Activated CD4-positive, alpha-beta T cell treated with anti-CD3 and anti-CD28 coated beads, Interleukin-2, amount 10 ng/mL, durations not matched to agents 24 days and 14 days (primary cell): ENCODE measurements at regions not wholly inside any gene's neighbourhood (a gene's known extent, or its start where the extent isn't known, plus 50 kb on each side); places are given as distances from the start of the nearest gene placed in this dataset.
"Not testable (repeated sequence)": the region's sequence is repeated elsewhere in the genome, so short reads cannot be mapped to it uniquely, and the experiment has no call there.

ENCODE experiments used
- DNase-seq: peaks from one replicate; pipeline ENCODE4 v3.0.0; 2022
- H3K27ac Mint-ChIP-seq: one replicate; pipeline ENCODE4 v1.8.0; 2022; ENCODE audit warnings: mild to moderate bottlenecking, mixed read lengths
- H3K27me3 Mint-ChIP-seq: one replicate; pipeline ENCODE4 v1.8.0; 2022; ENCODE audit warnings: mixed read lengths
- H3K36me3 Mint-ChIP-seq: one replicate; pipeline ENCODE4 v1.8.0; 2022; ENCODE audit warnings: low read depth, mild to moderate bottlenecking, mixed read lengths
- H3K4me1 Mint-ChIP-seq: one replicate; pipeline ENCODE4 v1.8.0; 2021; ENCODE audit warnings: mixed read lengths
- H3K4me3 Mint-ChIP-seq: one replicate; pipeline ENCODE4 v1.8.0; 2022; ENCODE audit warnings: mild to moderate bottlenecking, moderate library complexity, mixed read lengths
- H3K9me3 Mint-ChIP-seq: one replicate; pipeline ENCODE4 v1.8.0; 2021; ENCODE audit warnings: mixed read lengths
- intact Hi-C: fragments of 100-400 bp; cut with micrococcal nuclease; formaldehyde crosslinking; loops from one replicate; pipeline ENCODE4 v1.15.1; 2023

- Mint-ChIP-seq H3K9me3 (no peaks in the 10 kb centered on the region), H3K4me3 (no peak overlapping the region), H3K4me1 (no peaks in the 10 kb centered on the region), H3K27ac (no peak overlapping the region), H3K36me3 (no peaks in the 10 kb centered on the region), H3K27me3 (peaks cover under 1% of the 10 kb centered on the region)
- DNase-seq: no peak
- intact Hi-C loops: no loop called here
Measured at GRCh38 chr6:121617388-121617787, 181.9 kb downstream of the GJA1 start.

- no peaks in the 10 kb centered on the region for H3K36me3 Mint-ChIP-seq
- DNase-seq: no peak
- no peaks in the 10 kb centered on the region for H3K4me1 Mint-ChIP-seq
- intact Hi-C loops: no loop called here
- no peaks in the 10 kb centered on the region for H3K27me3 Mint-ChIP-seq
- H3K27ac Mint-ChIP-seq: no peak overlapping the region
- H3K9me3 Mint-ChIP-seq: no peaks in the 10 kb centered on the region
- no peak overlapping the region for H3K4me3 Mint-ChIP-seq
Measured at GRCh38 chr6:121619013-121619412, 183.6 kb downstream of the GJA1 start.

- H3K9me3 Mint-ChIP-seq: peaks cover 9% of the 10 kb centered on the region
- H3K4me1 Mint-ChIP-seq: no peaks in the 10 kb centered on the region
- H3K27ac Mint-ChIP-seq: no peak overlapping the region
- intact Hi-C loops: no loop called here
- H3K4me3 Mint-ChIP-seq: no peak overlapping the region
- no peaks in the 10 kb centered on the region for H3K27me3 Mint-ChIP-seq
- no peaks in the 10 kb centered on the region for H3K36me3 Mint-ChIP-seq
- DNase-seq: no peak
Measured at GRCh38 chr6:121619987-121620740, 184.7 kb downstream of the GJA1 start.

GRCh38 chr6:121627761-121628160 is 192.3 kb downstream of the GJA1 start:
- Mint-ChIP-seq H3K36me3 (no peaks in the 10 kb centered on the region), H3K9me3 (peaks cover 28% of the 10 kb centered on the region), H3K4me3 (no peak overlapping the region), H3K4me1 (no peaks in the 10 kb centered on the region), H3K27ac (no peak overlapping the region), H3K27me3 (no peaks in the 10 kb centered on the region)
- intact Hi-C loops: no loop called here
- DNase-seq: no peak

GRCh38 chr6:121630716-121631115 is 195.3 kb downstream of the GJA1 start:
- intact Hi-C loops: no loop called here
- Mint-ChIP-seq H3K27ac (no peak overlapping the region), H3K4me3 (no peak overlapping the region), H3K27me3 (no peaks in the 10 kb centered on the region), H3K36me3 (no peaks in the 10 kb centered on the region), H3K9me3 (peaks cover 20% of the 10 kb centered on the region), H3K4me1 (no peaks in the 10 kb centered on the region)
- no peak for DNase-seq

GRCh38 chr6:121631752-121632151 is 196.3 kb downstream of the GJA1 start:
- H3K4me3 Mint-ChIP-seq, H3K4me1 Mint-ChIP-seq, H3K36me3 Mint-ChIP-seq, H3K27me3 Mint-ChIP-seq, intact Hi-C loops, H3K27ac Mint-ChIP-seq, DNase-seq: not testable (repeated sequence)
- peaks cover 24% of the 10 kb centered on the region for H3K9me3 Mint-ChIP-seq

GRCh38 chr6:121633309-121633708 is 197.9 kb downstream of the GJA1 start:
- Mint-ChIP-seq H3K27ac (no peak overlapping the region), H3K27me3 (no peaks in the 10 kb centered on the region), H3K4me3 (no peak overlapping the region), H3K36me3 (no peaks in the 10 kb centered on the region), H3K4me1 (no peaks in the 10 kb centered on the region), H3K9me3 (peaks cover 29% of the 10 kb centered on the region)
- DNase-seq: no peak
- intact Hi-C loops: no loop called here

- H3K4me3 Mint-ChIP-seq, H3K27ac Mint-ChIP-seq, H3K27me3 Mint-ChIP-seq, intact Hi-C loops, DNase-seq, H3K36me3 Mint-ChIP-seq, H3K4me1 Mint-ChIP-seq: not testable (repeated sequence)
- H3K9me3 Mint-ChIP-seq: peaks cover 29% of the 10 kb centered on the region
Measured at GRCh38 chr6:121634586-121634985, 199.1 kb downstream of the GJA1 start.

- no peak overlapping the region for H3K4me3 Mint-ChIP-seq
- H3K36me3 Mint-ChIP-seq: no peaks in the 10 kb centered on the region
- no peaks in the 10 kb centered on the region for H3K27me3 Mint-ChIP-seq
- peaks cover 29% of the 10 kb centered on the region for H3K9me3 Mint-ChIP-seq
- H3K4me1 Mint-ChIP-seq: no peaks in the 10 kb centered on the region
- intact Hi-C loops: no loop called here
- DNase-seq: no peak
- H3K27ac Mint-ChIP-seq: no peak overlapping the region
Measured at GRCh38 chr6:121635355-121635754, 199.9 kb downstream of the GJA1 start.

- H3K4me3 Mint-ChIP-seq, H3K27me3 Mint-ChIP-seq, DNase-seq, intact Hi-C loops, H3K27ac Mint-ChIP-seq, H3K36me3 Mint-ChIP-seq, H3K4me1 Mint-ChIP-seq: not testable (repeated sequence)
- peaks cover 28% of the 10 kb centered on the region for H3K9me3 Mint-ChIP-seq
Measured at GRCh38 chr6:121636217-121636616, 200.8 kb downstream of the GJA1 start.

GRCh38 chr6:121639021-121639420 is 203.6 kb downstream of the GJA1 start:
- H3K27ac Mint-ChIP-seq: no peak overlapping the region
- DNase-seq: no peak
- H3K4me1 Mint-ChIP-seq: no peaks in the 10 kb centered on the region
- H3K36me3 Mint-ChIP-seq: no peaks in the 10 kb centered on the region
- no peak overlapping the region for H3K4me3 Mint-ChIP-seq
- intact Hi-C loops: no loop called here
- H3K9me3 Mint-ChIP-seq: peaks cover 20% of the 10 kb centered on the region
- no peaks in the 10 kb centered on the region for H3K27me3 Mint-ChIP-seq

GRCh38 chr6:121641158-121641557 is 205.7 kb downstream of the GJA1 start:
- Mint-ChIP-seq H3K27ac (no peak overlapping the region), H3K36me3 (no peaks in the 10 kb centered on the region), H3K27me3 (no peaks in the 10 kb centered on the region), H3K4me1 (peaks cover 9% of the 10 kb centered on the region), H3K4me3 (no peak overlapping the region), H3K9me3 (peaks cover 11% of the 10 kb centered on the region)
- intact Hi-C loops: no loop called here
- peak; percentile 12 for DNase-seq

GRCh38 chr6:121645100-121645745 is 209.8 kb downstream of the GJA1 start:
- no peak overlapping the region for H3K4me3 Mint-ChIP-seq
- DNase-seq: no peak
- H3K36me3 Mint-ChIP-seq: no peaks in the 10 kb centered on the region
- H3K9me3 Mint-ChIP-seq: peaks cover 3% of the 10 kb centered on the region
- H3K27me3 Mint-ChIP-seq: no peaks in the 10 kb centered on the region
- H3K27ac Mint-ChIP-seq: no peak overlapping the region
- intact Hi-C loops: no loop called here
- peaks cover 16% of the 10 kb centered on the region for H3K4me1 Mint-ChIP-seq

- Mint-ChIP-seq H3K4me1 (peaks cover 28% of the 10 kb centered on the region), H3K27me3 (no peaks in the 10 kb centered on the region), H3K27ac (no peak overlapping the region), H3K36me3 (no peaks in the 10 kb centered on the region), H3K4me3 (no peak overlapping the region), H3K9me3 (no peaks in the 10 kb centered on the region)
- intact Hi-C loops: no loop called here
- no peak for DNase-seq
Measured at GRCh38 chr6:121647905-121648304, 212.5 kb downstream of the GJA1 start.
